K562 (cell line): ENCODE measurements at regions not wholly inside any gene's neighbourhood (a gene's known extent, or its start where the extent isn't known, plus 50 kb on each side); places are given as distances from the start of the nearest gene placed in this dataset.

ENCODE experiments used
- ATAC-seq: fragments of 200-7000 bp; cut with Tn5 transposase; 3 replicates; pipeline ENCODE4 v1.9.1; 2020; ENCODE audit warnings: moderate library complexity
- BruUV-seq: library from RNA; stranded (reverse); fragments of 400-500 nt; replicated peaks from 2 replicates; lab custom pipeline; 2021; lab: Mats Ljungman, UMichigan
- CTCF ChIA-PET: fragments of 300-600 bp; formaldehyde crosslinking; extraction: SDS; loops from one replicate; lab custom pipeline; 2021; ENCODE audit warnings: low intra/inter-chr PET ratio; lab: Yijun Ruan, JAX
- POLR2A ChIA-PET: fragments of 300-600, 350-650 bp; sonication (Branson Sonifier 250); formaldehyde crosslinking; extraction: SDS; loops from one replicate; lab custom pipeline; 2021; ENCODE audit warnings: antibody characterized with exemption, inconsistent platforms; lab: Yijun Ruan, JAX
- DNase-seq, 4 experiments: peaks; one replicate each; pipeline versions ENCODE4 v3.0.0 to v3.0.0-alpha.2; 2011 to 2018; ENCODE audit warnings: low spot score in 3 of 4, mixed read lengths in 3 of 4; ENCODE audit errors: extremely low read depth in 1 of 4
- FAIRE-seq: peaks from 2 replicates; lab custom pipeline; 2011; peaks lifted over from hg19 to GRCh38; lab: Jason Lieb, UNC
- H2AFZ ChIP-seq: 2 replicates; pipeline ENCODE4 v1.6.0; 2011; ENCODE audit warnings: low read depth, low read length, control low read depth, inconsistent platforms
- H3K27ac ChIP-seq: fragments of 200-600 bp; 3 replicates; pipeline ENCODE4 v1.8.0; 2011; ENCODE audit warnings: low read depth, mild to moderate bottlenecking, control low read depth, inconsistent platforms, low read length, moderate library complexity, mixed read lengths; ENCODE audit errors: extremely low read depth
- H3K27me3 ChIP-seq, 2 experiments: fragments of 300-600 bp in 1 of 2; 2 replicates in 1 of 2; 3 replicates in 1 of 2; pipeline versions ENCODE4 v1.6.0 to v1.8.0; 2011; ENCODE audit warnings: inconsistent platforms in 2 of 2, low read length in 2 of 2, mild to moderate bottlenecking in 1 of 2, mixed read lengths in 1 of 2, moderate library complexity in 1 of 2; ENCODE audit not compliant: control insufficient read depth in 2 of 2, insufficient read depth in 2 of 2
- H3K36me3 ChIP-seq: fragments of 300-600 bp; 3 replicates; pipeline ENCODE4 v1.8.0; 2011; ENCODE audit warnings: mild to moderate bottlenecking, low read length, inconsistent platforms; ENCODE audit not compliant: control insufficient read depth, insufficient read depth
- H3K4me1 ChIP-seq, 2 experiments: fragments of 200-600 bp in 1 of 2; replicated peaks in 1 of 2; 2 replicates in 1 of 2; 3 replicates in 1 of 2; pipeline versions ENCODE4 v1.5.1 to v1.8.0; 2011; ENCODE audit warnings: inconsistent platforms in 2 of 2, low read length in 2 of 2, mild to moderate bottlenecking in 1 of 2, mixed read lengths in 1 of 2, moderate library complexity in 1 of 2; ENCODE audit not compliant: control insufficient read depth in 2 of 2, insufficient read depth in 2 of 2
- H3K4me2 ChIP-seq: 2 replicates; pipeline ENCODE4 v1.6.1; 2011; ENCODE audit warnings: low read length, control low read depth, inconsistent platforms, mixed read lengths; ENCODE audit not compliant: insufficient read depth
- H3K4me3 ChIP-seq: fragments of 200-600 bp; sonication (generic), shearing (Covaris generic); 2 replicates; pipeline ENCODE4 v1.5.1; 2016; ENCODE audit warnings: control low read depth, inconsistent platforms
- H3K79me2 ChIP-seq: fragments of 200-600 bp; 3 replicates; pipeline ENCODE4 v1.8.0; 2011; ENCODE audit warnings: low read length, inconsistent platforms; ENCODE audit not compliant: control insufficient read depth, insufficient read depth
- H3K9ac ChIP-seq, 2 experiments: 2 replicates each; pipeline versions ENCODE4 v1.6.0 to v1.6.1; 2011; ENCODE audit warnings: low read depth in 2 of 2, low read length in 2 of 2, control low read depth in 1 of 2, inconsistent platforms in 1 of 2, mild to moderate bottlenecking in 1 of 2, mixed read lengths in 1 of 2; ENCODE audit not compliant: insufficient read depth in 1 of 2
- H3K9me1 ChIP-seq: one replicate; pipeline ENCODE4 v1.6.0; 2011; ENCODE audit warnings: inconsistent platforms, mild to moderate bottlenecking, low read length, moderate library complexity; ENCODE audit not compliant: control insufficient read depth, insufficient read depth
- H3K9me3 ChIP-seq: replicated peaks from 2 replicates; pipeline ENCODE4 v1.5.1; 2011; ENCODE audit warnings: low read depth, low read length, inconsistent platforms; ENCODE audit not compliant: control insufficient read depth, insufficient read depth
- H4K20me1 ChIP-seq: replicated peaks from 2 replicates; pipeline ENCODE4 v1.6.1; 2011; ENCODE audit warnings: low read length, inconsistent platforms, mixed read lengths; ENCODE audit not compliant: control insufficient read depth, insufficient read depth
- BRD9 ChIP-seq: fragments of 450-650 bp; IDR thresholded peaks from 2 replicates; pipeline ENCODE4 v1.6.1; 2018; ENCODE audit warnings: low read depth; ENCODE audit not compliant: partially characterized antibody
- E2F3 ChIP-seq: fragments of 250-450 bp; sonication (Bioruptor Pico); IDR thresholded peaks from 2 replicates; pipeline ENCODE4 v1.4.0; 2020; ENCODE audit warnings: mild to moderate bottlenecking
- EHMT2 ChIP-seq: fragments of 450-650 bp; IDR thresholded peaks from 2 replicates; pipeline ENCODE4 v1.6.1; 2018; ENCODE audit warnings: antibody characterized with exemption
- ETV5 ChIP-seq: sonication (generic); formaldehyde crosslinking; IDR thresholded peaks from 2 replicates; pipeline ENCODE4 v1.4.0; 2020; ENCODE audit warnings: low read depth, mild to moderate bottlenecking, missing genetic modification reagents
- GATAD2B ChIP-seq: fragments of 450-650 bp; IDR thresholded peaks from 2 replicates; pipeline ENCODE4 v1.6.1; 2017; ENCODE audit warnings: mild to moderate bottlenecking, borderline replicate concordance
- GTF2F1 ChIP-seq: IDR thresholded peaks from 2 replicates; pipeline ENCODE4 v1.6.1; 2011; ENCODE audit warnings: low read depth, low read length, improper control_type of control experiment
- HEY1 ChIP-seq: fragments of 250-450 bp; sonication (Bioruptor Pico); IDR thresholded peaks from 2 replicates; pipeline ENCODE4 v1.5.0; 2020; ENCODE audit warnings: mild to moderate bottlenecking, moderate library complexity, borderline replicate concordance
- KHSRP ChIP-seq: fragments of 450-650 bp; IDR thresholded peaks from 2 replicates; pipeline ENCODE4 v1.6.1; 2017
- L3MBTL2 ChIP-seq: fragments of 450-650 bp; IDR thresholded peaks from 2 replicates; pipeline ENCODE4 v1.6.1; 2016; ENCODE audit warnings: mild to moderate bottlenecking, moderate library complexity
- MCM7 ChIP-seq, 2 experiments: fragments of 450-650 bp; IDR thresholded peaks; 2 replicates each; pipeline ENCODE4 v1.6.1; 2016 to 2018
- MTA1 ChIP-seq: fragments of 450-650 bp; IDR thresholded peaks from 2 replicates; pipeline ENCODE4 v1.6.1; 2017; ENCODE audit warnings: borderline replicate concordance
- MTF1 ChIP-seq: fragments of 250-450 bp; sonication (Bioruptor Pico); IDR thresholded peaks from 2 replicates; pipeline ENCODE4 v1.9.0; 2021; ENCODE audit warnings: moderate library complexity, mild to moderate bottlenecking, inconsistent platforms, borderline replicate concordance
- PTRF ChIP-seq: fragments of 450-650 bp; IDR thresholded peaks from 2 replicates; pipeline ENCODE4 v1.6.1; 2016; ENCODE audit warnings: mild to moderate bottlenecking, missing genetic modification characterization, missing compliant biosample characterization
- ZNF175 ChIP-seq: fragments of 200-800 bp; sonication (Bioruptor generic); IDR thresholded peaks from 2 replicates; pipeline ENCODE4 v1.6.1; 2016; ENCODE audit warnings: low read depth, mild to moderate bottlenecking, missing genetic modification characterization, missing compliant biosample characterization
- WGBS: fragments of 100-300 bp; shearing (Covaris generic); methylation state at CpG from one replicate; pipeline ENCODE4 v1.1.6; 2016; ENCODE audit warnings: low coverage, mixed read lengths; ENCODE audit not compliant: insufficient coverage; ENCODE audit errors: missing lambda C conversion rate; 5-methylcytosine and 5-hydroxymethylcytosine counted together
- in situ Hi-C: fragments of 300-500 bp; cut with MboI; formaldehyde crosslinking; loops from 4 replicates; pipeline ENCODE4 v1.15.0; 2018; ENCODE audit warnings: inconsistent platforms, mixed read lengths
- intact Hi-C: fragments of 100-400 bp; cut with micrococcal nuclease; formaldehyde crosslinking; loops from 2 replicates; pipeline ENCODE4 v1.14.2; 2022
- TF ChIP-seq, protein P1 (sequence below): fragments of 450-650 bp; conservative IDR thresholded peaks from 2 replicates; pipeline ENCODE4 v1.6.1; 2016; ENCODE audit warnings: missing genetic modification characterization, low read depth, mild to moderate bottlenecking, missing compliant biosample characterization, moderate library complexity
- TF ChIP-seq, protein P2 (sequence below): fragments of 450-650 bp; IDR thresholded peaks from 2 replicates; pipeline ENCODE4 v1.6.1; 2016; ENCODE audit warnings: missing biosample characterization, missing genetic modification characterization

DNA sequence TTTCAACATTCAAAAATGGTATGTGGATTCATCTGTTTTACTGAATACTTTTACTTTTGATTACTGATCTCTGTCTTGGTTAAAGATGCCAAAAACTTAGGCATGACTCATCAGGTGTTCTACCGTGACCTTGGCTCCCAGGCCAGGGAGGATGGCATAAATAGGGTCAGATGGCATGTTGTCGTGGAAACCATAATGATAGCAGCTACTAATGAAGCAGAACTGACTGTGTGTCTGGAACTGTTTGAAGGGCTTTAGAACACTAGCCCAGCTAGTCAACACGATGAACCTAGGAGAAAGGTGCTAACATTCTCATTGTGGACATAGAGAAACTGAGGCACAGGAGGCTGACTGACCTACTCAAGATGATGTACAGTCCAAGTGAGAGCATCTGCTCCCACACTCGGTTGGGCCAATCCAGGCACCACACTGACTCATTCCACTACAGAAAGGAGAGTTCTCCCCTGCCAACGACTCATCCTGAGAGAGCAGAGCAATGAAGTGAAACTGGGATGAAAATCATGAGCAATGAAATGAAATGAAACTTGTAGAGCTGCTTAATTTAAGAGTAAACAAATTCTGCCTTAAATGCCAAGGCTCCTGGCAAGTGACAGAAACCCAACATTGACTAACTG, 116.0 kb downstream of the TENT4A start:
- Histone ChIP-seq H3K36me3 (no peaks in the 10 kb centered on the region), H3K9me3 (peaks cover 4% of the 10 kb centered on the region), H3K27ac (no peak overlapping the region), H3K79me2 (no peaks in the 10 kb centered on the region), H3K9ac (no peak overlapping the region), H3K4me1 (no peaks in the 10 kb centered on the region), H3K4me3 (no peak overlapping the region), H3K27me3 (peaks cover 0 to 6% of the 10 kb centered on the region in 2 experiments; a peak in 1 of 5 replicates), H3K9me1 (no peaks in the 10 kb centered on the region), H4K20me1 (no peaks in the 10 kb centered on the region), H3K4me2 (no peak overlapping the region), H2AFZ (no peak overlapping the region)
- DNase-seq (no peak), ATAC-seq (no peak), FAIRE-seq (no peak)
- in situ Hi-C loops = loop anchor here (10.0 kb wide), 1 partner anchor 926 kb away; no protein-coding TSS in a partner anchor
- no TSS peak for BruUV-seq
- WGBS = 2% methylated on average over 5 of the region's 5 CpGs
- ChIA-PET CTCF (no interaction called here), POLR2A (no interaction called here)
- intact Hi-C loops = no loop called here
- no peak for TF ChIP-seq L3MBTL2
- no peak for TF ChIP-seq GTF2F1
- no peak for TF ChIP-seq MTA1
- TF ChIP-seq ZNF175 (CRISPR knock-in tag) = no peak
- TF ChIP-seq, protein P1, sequence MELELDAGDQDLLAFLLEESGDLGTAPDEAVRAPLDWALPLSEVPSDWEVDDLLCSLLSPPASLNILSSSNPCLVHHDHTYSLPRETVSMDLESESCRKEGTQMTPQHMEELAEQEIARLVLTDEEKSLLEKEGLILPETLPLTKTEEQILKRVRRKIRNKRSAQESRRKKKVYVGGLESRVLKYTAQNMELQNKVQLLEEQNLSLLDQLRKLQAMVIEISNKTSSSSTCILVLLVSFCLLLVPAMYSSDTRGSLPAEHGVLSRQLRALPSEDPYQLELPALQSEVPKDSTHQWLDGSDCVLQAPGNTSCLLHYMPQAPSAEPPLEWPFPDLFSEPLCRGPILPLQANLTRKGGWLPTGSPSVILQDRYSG (tag) = no peak
- no peak for TF ChIP-seq EHMT2
- TF ChIP-seq PTRF (tag) = no peak
- TF ChIP-seq GATAD2B = no peak
- TF ChIP-seq KHSRP = no peak
- TF ChIP-seq E2F3 (CRISPR knock-in tag) = no peak
- no peak for TF ChIP-seq HEY1
- no peak for TF ChIP-seq MTF1
- no peak for TF ChIP-seq ETV5 (CRISPR knock-in tag)
- TF ChIP-seq MCM7 (IDR thresholded peaks at IDR 0.05) = no peak
- TF ChIP-seq, protein P2, sequence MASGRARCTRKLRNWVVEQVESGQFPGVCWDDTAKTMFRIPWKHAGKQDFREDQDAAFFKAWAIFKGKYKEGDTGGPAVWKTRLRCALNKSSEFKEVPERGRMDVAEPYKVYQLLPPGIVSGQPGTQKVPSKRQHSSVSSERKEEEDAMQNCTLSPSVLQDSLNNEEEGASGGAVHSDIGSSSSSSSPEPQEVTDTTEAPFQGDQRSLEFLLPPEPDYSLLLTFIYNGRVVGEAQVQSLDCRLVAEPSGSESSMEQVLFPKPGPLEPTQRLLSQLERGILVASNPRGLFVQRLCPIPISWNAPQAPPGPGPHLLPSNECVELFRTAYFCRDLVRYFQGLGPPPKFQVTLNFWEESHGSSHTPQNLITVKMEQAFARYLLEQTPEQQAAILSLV = no peak
- TF ChIP-seq BRD9 = no peak
